ENCODE measurements at regions not wholly inside any gene's neighbourhood (a gene's known extent, or its start where the extent isn't known, plus 50 kb on each side); places are given as distances from the start of the nearest gene placed in this dataset.
"Not testable (repeated sequence)": the region's sequence is repeated elsewhere in the genome, so short reads cannot be mapped to it uniquely, and the experiment has no call there.

- H3K9ac ChIP-seq (ENCODE audit: control insufficient read depth, extremely low read depth, insufficient read depth, low read length) = no peak overlapping the region
- H3K4me1 ChIP-seq (ENCODE audit: control insufficient read depth, extremely low read depth, insufficient read depth, low read length) = no peaks in the 10 kb centered on the region
- no peak overlapping the region for H2AFZ ChIP-seq (ENCODE audit: control insufficient read depth, low read length)
- H3K4me2 ChIP-seq (ENCODE audit: control insufficient read depth, extremely low read depth, insufficient read depth, low read depth, low read length) = no peak overlapping the region
- H3K9me1 ChIP-seq (ENCODE audit: control insufficient read depth, extremely low read depth, insufficient read depth, low read length) = no peaks in the 10 kb centered on the region
- no peaks in the 10 kb centered on the region for H3K36me3 ChIP-seq (ENCODE audit: control insufficient read depth in 2 of 2, extremely low read depth in 1 of 2, insufficient read depth in 2 of 2, low read length in 2 of 2)
- no peaks in the 10 kb centered on the region for H4K20me1 ChIP-seq (ENCODE audit: control insufficient read depth, extremely low read depth, insufficient read depth, low read length)
- DNase-seq (ENCODE audit: low read depth, low spot score) (no peak), FAIRE-seq (no peak)
- H3K27me3 ChIP-seq (ENCODE audit: control insufficient read depth, extremely low read depth, insufficient read depth, low read length) = no peaks in the 10 kb centered on the region
- no peak overlapping the region for H3K27ac ChIP-seq (ENCODE audit: control insufficient read depth, insufficient read depth, low read length)
- dilution Hi-C loops (cut with MboI; ENCODE audit: extremely low pct_ligation_motif_present, low sequenced_read_pairs) = no loop called here
- no peaks in the 10 kb centered on the region for H3K9me3 ChIP-seq (ENCODE audit: control insufficient read depth, low read depth, low read length)
- TF ChIP-seq CTCF (optimal IDR thresholded peaks at IDR 0.05 in 1 of 3, IDR thresholded peaks at IDR 0.05 in 1 of 3, conservative IDR thresholded peaks at IDR 0.05 in 1 of 3; ENCODE audit: extremely low read depth in 1 of 3, insufficient read depth in 2 of 3, low read length in 3 of 3) = no peak
- no peak for TF ChIP-seq EZH2 (IDR thresholded peaks at IDR 0.05; ENCODE audit: low read length)
- no peaks in the 10 kb centered on the region for H3K79me2 ChIP-seq (ENCODE audit: control insufficient read depth, insufficient read depth, low read length)
- H3K4me3 ChIP-seq (ENCODE audit: control insufficient read depth in 2 of 3, extremely low read depth in 1 of 3, insufficient read depth in 2 of 3, low read depth in 1 of 3, low read length in 3 of 3) = no peak overlapping the region
These were observed 233.1 kb upstream of the FOXF1 start for GRCh38 chr16:86277221-86277620.

GRCh38 chr16:86277859-86278258 lies 232.5 kb upstream of the FOXF1 start:
- H3K79me2 ChIP-seq (ENCODE audit: control insufficient read depth, insufficient read depth, low read length); H3K36me3 ChIP-seq (ENCODE audit: control insufficient read depth in 2 of 2, extremely low read depth in 1 of 2, insufficient read depth in 2 of 2, low read length in 2 of 2); H3K4me3 ChIP-seq (ENCODE audit: control insufficient read depth in 2 of 3, extremely low read depth in 1 of 3, insufficient read depth in 2 of 3, low read depth in 1 of 3, low read length in 3 of 3); H3K27me3 ChIP-seq (ENCODE audit: control insufficient read depth, extremely low read depth, insufficient read depth, low read length); H3K9ac ChIP-seq (ENCODE audit: control insufficient read depth, extremely low read depth, insufficient read depth, low read length); H3K9me1 ChIP-seq (ENCODE audit: control insufficient read depth, extremely low read depth, insufficient read depth, low read length); FAIRE-seq; H3K9me3 ChIP-seq (ENCODE audit: control insufficient read depth, low read depth, low read length); H4K20me1 ChIP-seq (ENCODE audit: control insufficient read depth, extremely low read depth, insufficient read depth, low read length); H3K4me1 ChIP-seq (ENCODE audit: control insufficient read depth, extremely low read depth, insufficient read depth, low read length); H2AFZ ChIP-seq (ENCODE audit: control insufficient read depth, low read length); DNase-seq (ENCODE audit: low read depth, low spot score); H3K4me2 ChIP-seq (ENCODE audit: control insufficient read depth, extremely low read depth, insufficient read depth, low read depth, low read length); dilution Hi-C loops (cut with MboI; ENCODE audit: extremely low pct_ligation_motif_present, low sequenced_read_pairs); H3K27ac ChIP-seq (ENCODE audit: control insufficient read depth, insufficient read depth, low read length): not testable (repeated sequence)

GRCh38 chr16:86281421-86281820 lies 228.9 kb upstream of the FOXF1 start:
- Histone ChIP-seq H3K4me1 (ENCODE audit: control insufficient read depth, extremely low read depth, insufficient read depth, low read length) (no peaks in the 10 kb centered on the region), H2AFZ (ENCODE audit: control insufficient read depth, low read length) (no peak overlapping the region), H3K9me3 (ENCODE audit: control insufficient read depth, low read depth, low read length) (no peaks in the 10 kb centered on the region), H3K4me3 (ENCODE audit: control insufficient read depth in 2 of 3, extremely low read depth in 1 of 3, insufficient read depth in 2 of 3, low read depth in 1 of 3, low read length in 3 of 3) (no peak overlapping the region), H3K9ac (ENCODE audit: control insufficient read depth, extremely low read depth, insufficient read depth, low read length) (no peak overlapping the region), H3K9me1 (ENCODE audit: control insufficient read depth, extremely low read depth, insufficient read depth, low read length) (no peaks in the 10 kb centered on the region), H3K79me2 (ENCODE audit: control insufficient read depth, insufficient read depth, low read length) (no peaks in the 10 kb centered on the region), H3K4me2 (ENCODE audit: control insufficient read depth, extremely low read depth, insufficient read depth, low read depth, low read length) (no peak overlapping the region), H3K27ac (ENCODE audit: control insufficient read depth, insufficient read depth, low read length) (no peak overlapping the region), H3K27me3 (ENCODE audit: control insufficient read depth, extremely low read depth, insufficient read depth, low read length) (peaks cover 14% of the 10 kb centered on the region), H4K20me1 (ENCODE audit: control insufficient read depth, extremely low read depth, insufficient read depth, low read length) (no peaks in the 10 kb centered on the region), H3K36me3 (ENCODE audit: control insufficient read depth in 2 of 2, extremely low read depth in 1 of 2, insufficient read depth in 2 of 2, low read length in 2 of 2) (no peaks in the 10 kb centered on the region)
- TF ChIP-seq CTCF (optimal IDR thresholded peaks at IDR 0.05 in 1 of 3, IDR thresholded peaks at IDR 0.05 in 1 of 3, conservative IDR thresholded peaks at IDR 0.05 in 1 of 3; ENCODE audit: extremely low read depth in 1 of 3, insufficient read depth in 2 of 3, low read length in 3 of 3) (no peak), EZH2 (IDR thresholded peaks at IDR 0.05; ENCODE audit: low read length) (no peak)
- dilution Hi-C loops (cut with MboI; ENCODE audit: extremely low pct_ligation_motif_present, low sequenced_read_pairs) = no loop called here
- DNase-seq (ENCODE audit: low read depth, low spot score) (no peak), FAIRE-seq (no peak)

Data from keratinocyte (primary cell).